HEK293T (cell line): ENCODE measurements at regions not wholly inside any gene's neighbourhood (a gene's known extent, or its start where the extent isn't known, plus 50 kb on each side); places are given as distances from the start of the nearest gene placed in this dataset.

Experiments
- BHLHE40 ChIP-seq: fragments of 450-650 bp; IDR thresholded peaks from 2 replicates; pipeline ENCODE4 v1.6.1; 2016; ENCODE audit warnings: mild to moderate bottlenecking, moderate library complexity, borderline replicate concordance
- ELF4 ChIP-seq: fragments of 450-650 bp; IDR thresholded peaks from 2 replicates; pipeline ENCODE4 v1.6.1; 2017; ENCODE audit warnings: antibody characterized with exemption
- FOXM1 ChIP-seq: fragments of 450-650 bp; IDR thresholded peaks from 2 replicates; pipeline ENCODE4 v1.6.1; 2017; ENCODE audit warnings: mild to moderate bottlenecking, borderline replicate concordance
- HDGF ChIP-seq: fragments of 450-650 bp; IDR thresholded peaks from 2 replicates; pipeline ENCODE4 v1.6.1; 2017; ENCODE audit warnings: antibody characterized with exemption, borderline replicate concordance
- LEF1 ChIP-seq: fragments of 450-650 bp; IDR thresholded peaks from 2 replicates; pipeline ENCODE4 v1.6.1; 2017; ENCODE audit warnings: mild to moderate bottlenecking, borderline replicate concordance
- NFRKB ChIP-seq: fragments of 450-650 bp; IDR thresholded peaks from 2 replicates; pipeline ENCODE4 v1.6.1; 2016; ENCODE audit warnings: mild to moderate bottlenecking, moderate library complexity
- SP1 ChIP-seq: fragments of 450-650 bp; IDR thresholded peaks from 2 replicates; pipeline ENCODE4 v1.6.1; 2017
- SUZ12 ChIP-seq: fragments of 450-650 bp; IDR thresholded peaks from 2 replicates; pipeline ENCODE4 v1.6.1; 2016; ENCODE audit warnings: mild to moderate bottlenecking
- ZNF384 ChIP-seq: fragments of 450-650 bp; IDR thresholded peaks from 2 replicates; pipeline ENCODE4 v1.6.1; 2016
- TF ChIP-seq, protein P1 (sequence below): fragments of 450-650 bp; IDR thresholded peaks from 2 replicates; pipeline ENCODE4 v1.6.1; 2016

- no peak for TF ChIP-seq SUZ12
- TF ChIP-seq SP1 = no peak
- no peak for TF ChIP-seq ZNF384
- TF ChIP-seq NFRKB = no peak
- TF ChIP-seq FOXM1 = no peak
- TF ChIP-seq LEF1 = no peak
- no peak for TF ChIP-seq BHLHE40
- TF ChIP-seq, protein P1, sequence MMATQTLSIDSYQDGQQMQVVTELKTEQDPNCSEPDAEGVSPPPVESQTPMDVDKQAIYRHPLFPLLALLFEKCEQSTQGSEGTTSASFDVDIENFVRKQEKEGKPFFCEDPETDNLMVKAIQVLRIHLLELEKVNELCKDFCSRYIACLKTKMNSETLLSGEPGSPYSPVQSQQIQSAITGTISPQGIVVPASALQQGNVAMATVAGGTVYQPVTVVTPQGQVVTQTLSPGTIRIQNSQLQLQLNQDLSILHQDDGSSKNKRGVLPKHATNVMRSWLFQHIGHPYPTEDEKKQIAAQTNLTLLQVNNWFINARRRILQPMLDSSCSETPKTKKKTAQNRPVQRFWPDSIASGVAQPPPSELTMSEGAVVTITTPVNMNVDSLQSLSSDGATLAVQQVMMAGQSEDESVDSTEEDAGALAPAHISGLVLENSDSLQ = no peak
- TF ChIP-seq ELF4 = no peak
- no peak for TF ChIP-seq HDGF
Measured at GRCh38 chr1:184189361-184189760, 137.8 kb downstream of the TSEN15 start.
